ENCODE measurements at regions not wholly inside any gene's neighbourhood (a gene's known extent, or its start where the extent isn't known, plus 50 kb on each side); places are given as distances from the start of the nearest gene placed in this dataset.
"Not testable (repeated sequence)": the region's sequence is repeated elsewhere in the genome, so short reads cannot be mapped to it uniquely, and the experiment has no call there.

GRCh38 chr2:195181059-195181705 lies 475.8 kb upstream of the SLC39A10 start:
- no peak for DNase-seq (ENCODE audit: low spot score)

DNA sequence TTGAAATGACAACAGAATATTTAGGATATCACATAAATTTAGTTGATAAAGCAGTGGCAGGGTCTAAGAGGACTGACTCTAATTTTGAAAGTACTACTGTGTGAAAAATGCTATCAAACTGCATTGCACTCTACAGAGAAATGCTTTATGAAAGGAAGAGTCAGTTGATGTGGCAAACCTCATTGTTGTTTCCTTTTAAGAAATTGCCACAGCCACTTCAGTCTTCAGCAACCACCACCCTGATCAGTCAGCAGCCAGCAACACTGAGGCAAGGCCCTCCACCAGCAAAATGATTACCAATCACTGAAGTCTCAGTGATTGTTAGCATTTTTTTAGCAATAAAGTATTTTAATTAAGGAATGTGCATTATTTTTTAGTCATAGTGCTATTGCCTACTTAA lies 488.7 kb upstream of the SLC39A10 start:
- no peak for DNase-seq (ENCODE audit: low spot score)

- no peak for DNase-seq (ENCODE audit: low spot score)
Measured at GRCh38 chr2:195164930-195165329, 492.1 kb upstream of the SLC39A10 start.

- DNase-seq (ENCODE audit: low spot score): no peak
Measured at GRCh38 chr2:195162918-195163317, 494.1 kb upstream of the SLC39A10 start.

DNA sequence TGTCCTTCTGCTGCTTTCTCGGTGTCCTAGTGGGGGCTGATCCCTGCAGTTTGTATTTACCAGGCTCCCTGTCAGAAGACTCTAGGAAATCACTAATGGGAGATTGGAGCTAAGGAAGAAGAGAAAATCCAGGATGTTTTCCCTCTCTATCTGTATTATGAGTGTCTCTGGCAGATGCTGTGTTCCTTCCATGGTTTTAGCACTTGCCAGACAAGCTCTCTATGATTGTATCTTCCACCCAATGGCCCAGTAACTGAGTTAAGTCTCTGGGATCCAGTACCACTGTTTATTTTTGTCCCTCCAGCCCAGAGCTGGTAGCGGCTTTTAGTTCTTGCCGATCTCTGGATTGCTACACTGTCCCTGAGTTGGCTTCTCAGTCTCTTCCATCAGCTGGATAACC lies 494.8 kb upstream of the SLC39A10 start:
- no peak for DNase-seq (ENCODE audit: low spot score)

DNA sequence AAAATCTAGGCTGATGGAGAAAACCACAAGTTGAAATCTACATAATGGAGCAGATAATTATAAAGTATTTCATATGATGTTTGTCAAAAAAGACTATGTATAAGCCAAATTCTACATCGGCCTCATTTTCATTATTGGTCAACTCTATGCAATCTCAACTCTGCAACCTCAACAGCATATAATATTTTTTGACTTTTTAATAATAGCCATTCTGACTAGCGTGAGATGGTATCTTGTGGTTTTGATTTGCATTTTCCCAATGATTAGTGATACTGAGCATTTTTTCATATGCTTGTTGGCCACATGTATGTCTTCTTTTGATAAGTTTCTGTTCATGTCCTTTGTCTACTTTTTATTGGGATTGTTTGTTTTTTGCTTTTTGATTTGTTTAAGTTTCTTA lies 496.1 kb upstream of the SLC39A10 start:
- no peak for DNase-seq (ENCODE audit: low spot score)

GRCh38 chr2:195151711-195152110 lies 505.3 kb upstream of the SLC39A10 start:
- DNase-seq (ENCODE audit: low spot score): no peak

DNA sequence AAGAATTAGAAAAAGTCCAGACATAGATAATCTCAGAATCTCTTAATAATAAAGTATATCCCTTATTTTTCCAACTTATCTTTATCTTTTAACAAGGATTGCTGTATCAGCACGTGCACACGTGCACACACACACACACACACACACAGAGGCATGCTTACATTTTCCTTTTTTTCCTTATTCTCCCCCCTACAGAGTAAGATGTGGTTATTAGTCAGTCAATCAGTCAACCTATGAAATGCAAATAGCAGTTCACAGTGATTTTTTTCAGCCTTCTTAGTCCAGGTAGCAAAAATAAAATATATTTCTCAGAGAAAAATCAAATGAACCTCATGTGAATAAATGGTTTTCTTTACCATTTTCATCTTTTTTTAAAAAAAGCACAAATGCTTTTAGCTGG lies 506.2 kb upstream of the SLC39A10 start:
- DNase-seq (ENCODE audit: low spot score): no peak

DNA sequence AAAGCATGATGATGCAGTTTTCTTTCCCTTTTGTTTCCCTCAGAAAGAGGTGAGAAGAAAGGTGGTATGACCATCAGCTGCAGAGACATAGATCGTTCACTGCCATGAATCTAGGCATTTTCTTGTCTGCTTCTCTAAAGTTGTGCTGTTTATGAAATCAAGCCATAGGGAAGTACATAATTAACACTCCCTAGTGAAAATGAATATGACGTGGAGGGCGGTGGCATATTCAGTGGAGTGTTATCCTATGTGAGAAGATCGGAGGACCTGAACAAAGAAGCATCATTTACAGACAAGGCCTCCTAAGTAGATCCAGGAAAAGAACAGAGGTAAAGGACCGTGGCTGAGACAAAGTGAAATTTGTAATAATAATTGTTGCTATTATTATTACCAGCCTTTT lies 509.0 kb upstream of the SLC39A10 start:
- DNase-seq (ENCODE audit: low spot score): no peak

GRCh38 chr2:195146761-195147541 lies 510.1 kb upstream of the SLC39A10 start:
- DNase-seq (ENCODE audit: low spot score): no peak

- no peak for DNase-seq (ENCODE audit: low spot score)
Measured at GRCh38 chr2:195138435-195138834, 518.6 kb upstream of the SLC39A10 start.

GRCh38 chr2:195125889-195126288 lies 531.1 kb upstream of the SLC39A10 start:
- DNase-seq (ENCODE audit: low spot score): not testable (repeated sequence)

GRCh38 chr2:195124391-195125079 lies 532.5 kb upstream of the SLC39A10 start:
- no peak for DNase-seq (ENCODE audit: low spot score)

- no peak for DNase-seq (ENCODE audit: low spot score)
Measured at GRCh38 chr2:195122653-195123052, 534.4 kb upstream of the SLC39A10 start.

DNA sequence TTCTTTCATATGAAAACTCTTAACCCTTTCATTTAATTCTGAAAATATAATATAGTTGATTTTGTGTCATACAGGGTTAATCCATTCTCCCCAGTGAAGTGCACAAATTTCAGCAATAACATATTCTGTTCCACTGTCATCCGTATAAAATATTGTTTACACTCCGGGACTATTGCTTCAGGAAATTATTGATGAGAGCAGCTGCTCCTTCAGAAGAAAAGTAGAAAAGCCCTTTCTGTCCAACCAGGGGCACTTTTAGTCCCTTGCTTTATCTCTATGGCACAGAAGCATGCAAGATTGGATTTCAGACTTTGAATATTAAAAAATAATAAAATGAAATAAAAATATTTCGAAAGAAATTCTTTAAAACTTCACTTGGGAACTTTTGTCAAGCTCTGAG lies 535.7 kb upstream of the SLC39A10 start:
- no peak for DNase-seq (ENCODE audit: low spot score)

- DNase-seq (ENCODE audit: low spot score): no peak
Measured at GRCh38 chr2:195119231-195119630, 537.8 kb upstream of the SLC39A10 start.

DNA sequence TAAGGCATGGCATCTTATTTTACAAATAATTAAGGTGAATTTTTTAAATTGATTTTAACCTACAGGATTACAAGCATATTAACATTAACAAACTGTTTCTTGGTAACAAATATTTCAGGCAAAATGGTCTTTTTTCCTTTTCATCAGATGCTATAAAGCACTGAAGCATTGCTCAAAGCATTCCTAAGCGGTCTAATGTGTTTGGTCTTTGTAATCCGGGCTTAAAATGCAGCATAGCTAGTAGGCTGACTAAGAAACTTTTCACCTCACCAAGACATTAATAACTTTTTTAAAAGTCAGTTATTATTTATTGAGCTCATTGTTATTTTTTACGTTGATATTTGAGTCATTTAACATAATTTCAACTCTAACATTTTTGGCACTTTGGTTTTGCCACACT lies 538.8 kb upstream of the SLC39A10 start:
- no peak for DNase-seq (ENCODE audit: low spot score)

GRCh38 chr2:195117011-195117410 lies 540.0 kb upstream of the SLC39A10 start:
- DNase-seq (ENCODE audit: low spot score): no peak

- no peak for DNase-seq (ENCODE audit: low spot score)
Measured at GRCh38 chr2:195115738-195116137, 541.3 kb upstream of the SLC39A10 start.

- no peak for DNase-seq (ENCODE audit: low spot score)
Measured at GRCh38 chr2:195108182-195108581, 548.8 kb upstream of the SLC39A10 start.

DNA sequence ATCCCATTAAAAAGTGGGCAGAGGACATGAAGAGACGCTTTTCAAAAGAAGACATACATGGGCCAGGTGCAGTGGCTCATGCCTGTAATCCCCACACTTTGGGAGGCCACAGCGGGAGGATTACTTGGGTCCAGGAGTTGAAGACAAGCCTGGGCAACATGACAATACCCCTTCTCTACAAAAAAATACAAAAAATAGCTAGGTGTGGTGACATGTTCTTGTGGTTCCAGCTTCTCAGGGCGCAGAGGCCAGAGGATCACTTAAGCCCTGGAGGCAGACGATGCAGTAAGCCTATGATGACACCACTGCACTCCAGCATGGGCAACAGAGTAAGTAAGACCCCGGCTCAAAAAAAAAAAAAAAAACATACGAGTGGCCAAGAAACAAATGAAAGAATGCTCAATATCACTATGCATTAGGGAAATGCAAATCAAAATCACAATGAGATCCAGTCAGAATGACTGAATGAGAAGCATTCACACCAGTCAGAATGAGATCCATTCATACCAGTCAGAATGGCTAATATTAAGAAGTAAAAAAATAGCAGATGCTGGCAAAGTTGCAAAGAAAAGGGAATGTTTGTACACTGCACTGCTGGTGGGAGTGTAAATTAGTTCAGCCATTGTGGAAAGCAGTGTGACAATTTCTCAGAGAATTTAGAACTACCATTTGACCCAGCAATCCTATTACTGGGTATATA lies 550.2 kb upstream of the SLC39A10 start:
- no peak for DNase-seq (ENCODE audit: low spot score)

- no peak for DNase-seq (ENCODE audit: low spot score)
Measured at GRCh38 chr2:195105581-195105980, 551.4 kb upstream of the SLC39A10 start.
